ENCODE measurements at regions not wholly inside any gene's neighbourhood (a gene's known extent, or its start where the extent isn't known, plus 50 kb on each side); places are given as distances from the start of the nearest gene placed in this dataset.
"Not testable (repeated sequence)": the region's sequence is repeated elsewhere in the genome, so short reads cannot be mapped to it uniquely, and the experiment has no call there.

DNA sequence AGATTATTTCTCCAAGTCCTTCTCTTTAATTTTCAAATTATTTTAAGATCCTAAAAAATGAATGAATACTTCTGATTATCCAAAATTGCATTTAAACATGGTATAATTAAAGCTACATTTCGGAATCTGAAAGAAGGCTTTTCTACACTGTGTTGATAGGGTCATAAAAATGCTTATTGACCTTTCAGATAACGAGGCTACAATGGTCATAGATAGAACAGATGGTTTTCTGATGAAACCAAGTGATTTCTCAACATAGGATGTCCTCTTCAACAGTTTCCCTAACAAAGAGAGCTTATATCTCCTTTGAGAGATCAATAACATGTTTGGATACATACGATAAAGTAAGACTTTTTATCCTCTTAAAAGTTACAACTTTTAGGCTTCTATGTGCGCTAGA is 201.1 kb downstream of the PTH2R start:
- no peak for TF ChIP-seq CTCF (IDR thresholded peaks at IDR 0.05; ENCODE audit: borderline replicate concordance, control extremely low read depth, extremely low read depth, insufficient read depth, missing control alignments)
- in situ Hi-C loops (cut with MboI; ENCODE audit: low sequenced_read_pairs, unreplicated experiment): no loop called here
- DNase-seq (ENCODE audit: low spot score): no peak

DNA sequence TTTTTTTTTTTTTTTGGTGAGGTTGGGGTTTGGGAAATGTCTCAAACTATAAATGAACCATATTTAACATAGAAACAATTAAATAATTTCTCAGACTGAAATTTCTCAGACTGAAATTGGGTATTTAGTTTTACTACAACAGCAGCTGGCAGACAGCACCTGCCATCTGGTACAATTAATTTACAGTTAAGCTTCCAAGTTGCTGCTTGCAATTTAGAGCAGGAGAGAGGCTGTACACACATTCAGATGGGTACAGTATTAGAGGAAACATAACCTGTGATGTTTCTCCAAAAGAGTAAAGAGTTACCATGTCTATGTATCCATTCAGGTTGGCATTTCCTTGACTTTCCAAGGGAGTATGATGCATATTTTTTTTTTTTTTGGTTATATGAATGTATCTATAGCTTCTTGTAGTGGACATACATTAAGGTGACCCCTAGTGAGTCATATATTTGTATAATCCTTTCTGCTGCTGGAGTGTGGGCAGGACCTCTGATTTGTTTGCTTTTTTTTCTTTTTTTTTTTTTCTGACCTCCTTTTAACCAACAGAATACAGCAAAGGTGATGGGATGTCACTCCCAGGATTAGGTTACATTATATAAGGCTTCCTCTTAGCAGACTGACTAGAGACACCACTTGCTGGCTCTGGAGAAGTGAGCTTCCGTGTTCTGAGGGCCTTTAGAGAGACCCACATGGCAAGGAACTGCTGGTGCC is 201.7 kb downstream of the PTH2R start:
- DNase-seq (ENCODE audit: low spot score): no peak
- TF ChIP-seq CTCF (IDR thresholded peaks at IDR 0.05; ENCODE audit: borderline replicate concordance, control extremely low read depth, extremely low read depth, insufficient read depth, missing control alignments): no peak
- in situ Hi-C loops (cut with MboI; ENCODE audit: low sequenced_read_pairs, unreplicated experiment): no loop called here

DNA sequence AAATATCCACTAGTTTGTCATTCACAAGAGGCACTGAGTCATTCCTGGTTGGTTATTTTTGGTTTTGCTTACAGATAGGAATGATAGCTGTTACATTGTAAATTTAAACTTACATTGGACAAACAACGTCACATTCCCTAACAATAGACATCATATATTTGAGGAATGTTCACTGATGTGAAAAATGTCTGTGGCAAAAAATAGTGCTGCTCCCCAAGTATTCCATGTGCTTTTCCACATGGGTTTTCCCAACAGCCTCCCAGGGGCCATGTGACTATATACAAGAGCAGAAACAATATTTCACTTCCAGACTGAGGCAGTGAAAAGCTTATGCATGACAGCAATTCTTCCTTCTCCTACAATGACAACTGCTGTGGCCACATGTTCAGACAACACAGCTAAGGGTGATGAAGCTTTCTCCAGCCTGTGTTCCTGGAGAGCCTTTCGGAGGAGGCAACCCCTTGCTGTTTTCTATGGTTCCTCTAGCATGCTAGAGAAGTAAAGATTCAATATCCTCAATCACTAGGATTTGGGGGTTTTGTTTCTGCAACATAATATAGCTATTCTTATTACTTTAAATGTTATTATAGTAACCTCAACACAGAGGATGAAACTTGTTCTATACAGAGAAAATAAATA is 202.7 kb downstream of the PTH2R start:
- no peak for DNase-seq (ENCODE audit: low spot score)
- in situ Hi-C loops (cut with MboI; ENCODE audit: low sequenced_read_pairs, unreplicated experiment): no loop called here
- no peak for TF ChIP-seq CTCF (IDR thresholded peaks at IDR 0.05; ENCODE audit: borderline replicate concordance, control extremely low read depth, extremely low read depth, insufficient read depth, missing control alignments)

DNA sequence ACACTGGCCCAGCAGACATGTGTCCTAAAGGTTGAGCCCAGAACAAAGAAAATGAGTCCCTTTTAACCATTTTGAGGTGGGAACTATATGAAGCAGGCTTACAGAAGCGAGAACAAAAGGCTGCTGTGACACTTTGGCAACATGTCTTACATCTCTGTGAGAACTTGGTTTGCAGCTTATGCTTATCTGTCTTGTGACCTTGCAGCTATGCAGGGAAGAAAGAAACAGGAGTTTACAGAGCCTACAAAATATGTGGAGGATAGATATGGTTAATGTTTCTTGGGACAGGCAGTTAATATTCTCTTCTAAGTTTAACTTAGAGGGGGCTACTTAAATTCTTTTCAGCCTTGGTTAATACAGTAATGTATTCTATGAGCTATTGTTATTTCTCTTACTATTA is 209.1 kb downstream of the PTH2R start:
- DNase-seq (ENCODE audit: low spot score); in situ Hi-C loops (cut with MboI; ENCODE audit: low sequenced_read_pairs, unreplicated experiment): not testable (repeated sequence)

DNA sequence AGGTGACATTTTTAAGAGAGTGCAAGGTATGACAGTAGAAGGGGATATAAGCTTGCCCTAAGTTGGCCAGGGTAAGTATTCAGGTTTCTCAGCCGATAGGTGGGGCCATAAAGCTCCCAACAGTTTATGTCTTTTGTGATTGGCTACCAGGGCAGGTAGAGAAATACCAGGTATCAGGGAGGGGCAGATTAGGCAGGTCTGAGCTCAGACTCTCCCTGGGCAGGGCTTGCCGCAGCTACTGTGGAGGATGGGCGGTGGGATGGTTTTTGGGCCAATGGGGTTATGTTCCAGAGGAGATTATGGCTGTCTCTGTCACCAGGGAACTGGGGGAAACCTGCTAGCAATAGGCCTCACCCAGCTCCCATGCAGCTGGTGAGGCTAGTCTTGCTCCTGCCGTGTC is 211.6 kb downstream of the PTH2R start:
- DNase-seq (ENCODE audit: low spot score): no peak
- TF ChIP-seq CTCF (IDR thresholded peaks at IDR 0.05; ENCODE audit: borderline replicate concordance, control extremely low read depth, extremely low read depth, insufficient read depth, missing control alignments): no peak
- in situ Hi-C loops (cut with MboI; ENCODE audit: low sequenced_read_pairs, unreplicated experiment): no loop called here

GRCh38 chr2:208619993-208620392 is 213.4 kb downstream of the PTH2R start:
- in situ Hi-C loops (cut with MboI; ENCODE audit: low sequenced_read_pairs, unreplicated experiment): no loop called here
- no peak for DNase-seq (ENCODE audit: low spot score)
- TF ChIP-seq CTCF (IDR thresholded peaks at IDR 0.05; ENCODE audit: borderline replicate concordance, control extremely low read depth, extremely low read depth, insufficient read depth, missing control alignments): no peak

GRCh38 chr2:208620487-208620978 is 213.9 kb downstream of the PTH2R start:
- DNase-seq (ENCODE audit: low spot score): no peak
- in situ Hi-C loops (cut with MboI; ENCODE audit: low sequenced_read_pairs, unreplicated experiment): no loop called here
- TF ChIP-seq CTCF (IDR thresholded peaks at IDR 0.05; ENCODE audit: borderline replicate concordance, control extremely low read depth, extremely low read depth, insufficient read depth, missing control alignments): no peak

Measured in GM13976 (cell line).